Endothelial cell (in vitro differentiated cells): ENCODE measurements at regions not wholly inside any gene's neighbourhood (a gene's known extent, or its start where the extent isn't known, plus 50 kb on each side); places are given as distances from the start of the nearest gene placed in this dataset.
"Not testable (repeated sequence)": the region's sequence is repeated elsewhere in the genome, so short reads cannot be mapped to it uniquely, and the experiment has no call there.

ENCODE experiments used
- DNase-seq: peaks from one replicate; pipeline ENCODE4 v3.0.0; 2021; ENCODE audit warnings: low spot score
- H3K27ac Mint-ChIP-seq: one replicate; pipeline ENCODE4 v1.8.0; 2021; ENCODE audit warnings: mixed read lengths, inconsistent platforms; ENCODE audit not compliant: unreplicated experiment
- H3K27me3 Mint-ChIP-seq: one replicate; pipeline ENCODE4 v1.8.0; 2021; ENCODE audit warnings: mild to moderate bottlenecking, moderate library complexity, mixed read lengths, inconsistent platforms; ENCODE audit not compliant: unreplicated experiment
- H3K36me3 Mint-ChIP-seq: one replicate; pipeline ENCODE4 v1.8.0; 2021; ENCODE audit warnings: mild to moderate bottlenecking, low read depth, mixed read lengths, inconsistent platforms; ENCODE audit not compliant: unreplicated experiment
- H3K4me1 Mint-ChIP-seq: one replicate; pipeline ENCODE4 v1.8.0; 2021; ENCODE audit warnings: mild to moderate bottlenecking, mixed read lengths, inconsistent platforms; ENCODE audit not compliant: unreplicated experiment
- H3K4me3 Mint-ChIP-seq: one replicate; pipeline ENCODE4 v1.8.0; 2021; ENCODE audit warnings: mild to moderate bottlenecking, mixed read lengths, inconsistent platforms; ENCODE audit not compliant: unreplicated experiment
- H3K9me3 Mint-ChIP-seq: one replicate; pipeline ENCODE4 v1.8.0; 2021; ENCODE audit warnings: mixed read lengths, inconsistent platforms; ENCODE audit not compliant: unreplicated experiment
- CTCF ChIP-seq: fragments of 200-600 bp; sonication (generic); IDR thresholded peaks from one replicate; pipeline ENCODE4 v1.5.0; 2021; ENCODE audit warnings: antibody characterized with exemption; ENCODE audit not compliant: unreplicated experiment

GRCh38 chr1:58060559-58061170 is 485.9 kb downstream of the OMA1 start:
- Mint-ChIP-seq H3K4me1 (no peaks in the 10 kb centered on the region), H3K9me3 (no peaks in the 10 kb centered on the region), H3K36me3 (no peaks in the 10 kb centered on the region), H3K27me3 (peaks cover 1% of the 10 kb centered on the region), H3K4me3 (no peak overlapping the region), H3K27ac (no peak overlapping the region)
- no peak for TF ChIP-seq CTCF
- no peak for DNase-seq

- Mint-ChIP-seq H3K27me3 (no peaks in the 10 kb centered on the region), H3K4me1 (no peaks in the 10 kb centered on the region), H3K9me3 (no peaks in the 10 kb centered on the region), H3K36me3 (no peaks in the 10 kb centered on the region), H3K4me3 (no peak overlapping the region), H3K27ac (no peak overlapping the region)
- DNase-seq = no peak
- TF ChIP-seq CTCF = no peak
These were observed 486.7 kb downstream of the OMA1 start for GRCh38 chr1:58059789-58060188.

- no peak for DNase-seq
- H3K4me3 Mint-ChIP-seq = no peak overlapping the region
- no peak overlapping the region for H3K27ac Mint-ChIP-seq
- H3K4me1 Mint-ChIP-seq = no peaks in the 10 kb centered on the region
- no peaks in the 10 kb centered on the region for H3K27me3 Mint-ChIP-seq
- no peaks in the 10 kb centered on the region for H3K36me3 Mint-ChIP-seq
- TF ChIP-seq CTCF = no peak
- no peaks in the 10 kb centered on the region for H3K9me3 Mint-ChIP-seq
These were observed 488.2 kb downstream of the OMA1 start for GRCh38 chr1:58058323-58058722.

GRCh38 chr1:58057826-58058225 is 488.7 kb downstream of the OMA1 start:
- no peak overlapping the region for H3K27ac Mint-ChIP-seq
- DNase-seq = no peak
- no peaks in the 10 kb centered on the region for H3K9me3 Mint-ChIP-seq
- H3K4me1 Mint-ChIP-seq = no peaks in the 10 kb centered on the region
- H3K36me3 Mint-ChIP-seq = no peaks in the 10 kb centered on the region
- no peaks in the 10 kb centered on the region for H3K27me3 Mint-ChIP-seq
- no peak for TF ChIP-seq CTCF
- no peak overlapping the region for H3K4me3 Mint-ChIP-seq

GRCh38 chr1:58051187-58051586 is 495.3 kb downstream of the OMA1 start:
- not testable (repeated sequence) for H3K9me3 Mint-ChIP-seq, H3K4me3 Mint-ChIP-seq, H3K36me3 Mint-ChIP-seq, H3K4me1 Mint-ChIP-seq, H3K27me3 Mint-ChIP-seq, H3K27ac Mint-ChIP-seq, DNase-seq
